DND-41 (cell line): ENCODE measurements at regions not wholly inside any gene's neighbourhood (a gene's known extent, or its start where the extent isn't known, plus 50 kb on each side); places are given as distances from the start of the nearest gene placed in this dataset.

ENCODE experiments used
- CTCF ChIP-seq: IDR thresholded peaks from 2 replicates; pipeline ENCODE4 v1.5.1; 2012; ENCODE audit warnings: borderline replicate concordance, low read length, moderate library complexity, mild to moderate bottlenecking; ENCODE audit not compliant: poor library complexity, severe bottlenecking; ENCODE audit errors: extremely low read depth
- EZH2 ChIP-seq: IDR thresholded peaks from 3 replicates; pipeline ENCODE4 v1.6.1; 2012; ENCODE audit warnings: borderline replicate concordance, low read depth, mild to moderate bottlenecking, moderate library complexity, low read length, inconsistent platforms; ENCODE audit not compliant: severe bottlenecking

DNA sequence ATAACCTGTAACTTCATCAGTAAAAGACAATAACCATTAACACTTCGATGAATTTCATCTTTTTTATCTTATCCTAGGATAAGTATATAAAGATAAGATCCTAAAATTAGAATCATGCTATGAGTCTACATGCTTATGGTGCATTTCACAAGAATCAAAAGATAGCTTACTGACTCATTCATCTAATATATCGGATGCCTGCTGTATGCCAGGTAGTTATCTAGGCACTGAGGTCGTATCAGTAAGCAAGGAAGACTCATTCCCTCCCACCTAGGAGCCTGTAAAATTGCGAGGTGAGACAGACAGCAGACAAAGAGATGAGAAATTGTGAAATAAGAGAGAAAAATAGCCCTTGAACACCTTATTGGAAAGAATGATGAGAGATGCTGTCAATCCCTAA is 240.6 kb upstream of the ADAMTSL1 start:
- TF ChIP-seq CTCF (no peak), EZH2 (no peak)
